Panc1 (cell line): ENCODE measurements at regions not wholly inside any gene's neighbourhood (a gene's known extent, or its start where the extent isn't known, plus 50 kb on each side); places are given as distances from the start of the nearest gene placed in this dataset.

Experiments used
- ATAC-seq: fragments of 200-7000 bp; cut with Tn5 transposase; 2 replicates; pipeline ENCODE4 v1.9.1; 2020; ENCODE audit warnings: mild to moderate bottlenecking, moderate library complexity
- BruUV-seq: library from RNA; stranded (reverse); fragments of 400-500 nt; replicated peaks from 2 replicates; lab custom pipeline; 2021; lab: Mats Ljungman, UMichigan
- CTCF ChIA-PET: fragments of 300-600 bp; sonication (Branson Sonifier 250); formaldehyde crosslinking; loops from one replicate; lab custom pipeline; 2022; ENCODE audit warnings: antibody characterized with exemption; lab: Charles Lee
- POLR2A ChIA-PET: fragments of 300-600 bp; sonication (Branson Sonifier 250); formaldehyde crosslinking; loops from one replicate; lab custom pipeline; 2022; ENCODE audit warnings: antibody characterized with exemption; lab: Charles Lee
- DNase-seq: peaks from one replicate; pipeline ENCODE4 v3.0.0-alpha.2; 2010; ENCODE audit warnings: low read depth, low spot score
- H3K27ac ChIP-seq: 2 replicates; pipeline ENCODE4 v1.5.1; 2011; ENCODE audit warnings: mild to moderate bottlenecking, low read length, inconsistent platforms
- H3K27me3 ChIP-seq: fragments of 200-500 bp; sonication (Bioruptor generic); 2 replicates; pipeline ENCODE4 v1.6.0; 2014; ENCODE audit warnings: low read length, inconsistent platforms; ENCODE audit not compliant: control insufficient read depth, insufficient read depth
- H3K36me3 ChIP-seq: fragments of 200-500 bp; sonication (Bioruptor generic); 2 replicates; pipeline ENCODE4 v1.5.1; 2014; ENCODE audit warnings: inconsistent platforms, mild to moderate bottlenecking, low read length, moderate library complexity; ENCODE audit not compliant: control insufficient read depth, insufficient read depth
- H3K4me1 ChIP-seq: 2 replicates; pipeline ENCODE4 v1.5.1; 2011; ENCODE audit warnings: inconsistent platforms, mild to moderate bottlenecking, low read length, moderate library complexity; ENCODE audit not compliant: control insufficient read depth, insufficient read depth
- H3K4me3 ChIP-seq, 2 experiments: 2 replicates each; pipeline ENCODE4 v1.5.1; 2011 to 2012; ENCODE audit warnings: low read depth in 2 of 2, low read length in 2 of 2, mild to moderate bottlenecking in 2 of 2, inconsistent platforms in 1 of 2, moderate library complexity in 1 of 2
- H3K9me3 ChIP-seq: fragments of 200-500 bp; sonication (Bioruptor generic); 2 replicates; pipeline ENCODE4 v1.5.1; 2014; ENCODE audit warnings: low read depth, mild to moderate bottlenecking, inconsistent platforms, low read length, moderate library complexity; ENCODE audit not compliant: control insufficient read depth, insufficient read depth
- POLR2AphosphoS5 ChIP-seq: IDR thresholded peaks from 2 replicates; pipeline ENCODE4 v1.6.1; 2012; ENCODE audit warnings: mild to moderate bottlenecking, low read depth, low read length, moderate library complexity
- SIN3A ChIP-seq: IDR thresholded peaks from 2 replicates; pipeline ENCODE4 v1.6.1; 2012; ENCODE audit warnings: low read depth, mild to moderate bottlenecking, low read length, moderate library complexity, borderline replicate concordance; ENCODE audit not compliant: insufficient read depth
- TCF7L2 ChIP-seq: IDR thresholded peaks from 2 replicates; pipeline ENCODE4 v1.6.1; 2011; ENCODE audit warnings: mild to moderate bottlenecking, low read depth, low read length, inconsistent platforms
- in situ Hi-C: cut with HindIII; loops from 2 replicates; pipeline ENCODE4 v1.10.0; 2016; ENCODE audit warnings: low sequenced_read_pairs, low pct_unique_long_range_greater_than_20kb
- intact Hi-C: fragments of 100-400 bp; cut with micrococcal nuclease; formaldehyde crosslinking; loops from one replicate; pipeline ENCODE4 v1.10.0; 2022; ENCODE audit not compliant: unreplicated experiment
- TF ChIP-seq, protein P1 (sequence below), 2 experiments: IDR thresholded peaks; 2 replicates each; pipeline ENCODE4 v1.6.1; 2011 to 2012; ENCODE audit warnings: low read depth in 2 of 2, control low read depth in 1 of 2, low read length in 1 of 2, mild to moderate bottlenecking in 1 of 2, moderate library complexity in 1 of 2; ENCODE audit not compliant: insufficient read depth in 1 of 2
- TF ChIP-seq, protein P2 (sequence below): fragments of 450-650 bp; IDR thresholded peaks from 2 replicates; pipeline ENCODE4 v1.5.1; 2017; ENCODE audit warnings: mild to moderate bottlenecking

DNA sequence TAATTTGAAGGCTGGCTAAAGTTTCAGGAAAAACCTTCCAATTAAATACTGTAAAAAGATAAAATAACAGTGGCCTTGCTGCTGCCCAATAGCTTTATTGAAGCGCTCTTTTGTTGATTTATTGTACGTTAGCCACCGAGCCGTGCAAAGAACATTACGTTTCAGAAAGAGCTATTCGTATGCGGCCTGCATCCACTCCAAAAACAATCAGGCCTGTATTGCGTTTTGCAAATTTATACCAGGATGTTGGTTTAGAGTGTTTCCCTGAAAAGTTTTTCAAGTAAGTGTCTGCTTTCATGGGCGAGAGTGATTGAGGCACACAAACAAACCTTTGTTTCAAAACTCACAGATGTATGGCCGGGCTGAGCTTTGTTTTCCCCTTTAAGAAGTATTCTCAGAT lies 257.2 kb upstream of the SALL3 start:
- intact Hi-C loops: no loop called here
- Histone ChIP-seq H3K36me3 (no peaks in the 10 kb centered on the region), H3K4me1 (no peaks in the 10 kb centered on the region), H3K4me3 (no peak overlapping the region), H3K9me3 (no peaks in the 10 kb centered on the region), H3K27ac (no peak overlapping the region), H3K27me3 (peaks cover 35% of the 10 kb centered on the region)
- CTCF ChIA-PET: no interaction called here
- TF ChIP-seq, protein P1, sequence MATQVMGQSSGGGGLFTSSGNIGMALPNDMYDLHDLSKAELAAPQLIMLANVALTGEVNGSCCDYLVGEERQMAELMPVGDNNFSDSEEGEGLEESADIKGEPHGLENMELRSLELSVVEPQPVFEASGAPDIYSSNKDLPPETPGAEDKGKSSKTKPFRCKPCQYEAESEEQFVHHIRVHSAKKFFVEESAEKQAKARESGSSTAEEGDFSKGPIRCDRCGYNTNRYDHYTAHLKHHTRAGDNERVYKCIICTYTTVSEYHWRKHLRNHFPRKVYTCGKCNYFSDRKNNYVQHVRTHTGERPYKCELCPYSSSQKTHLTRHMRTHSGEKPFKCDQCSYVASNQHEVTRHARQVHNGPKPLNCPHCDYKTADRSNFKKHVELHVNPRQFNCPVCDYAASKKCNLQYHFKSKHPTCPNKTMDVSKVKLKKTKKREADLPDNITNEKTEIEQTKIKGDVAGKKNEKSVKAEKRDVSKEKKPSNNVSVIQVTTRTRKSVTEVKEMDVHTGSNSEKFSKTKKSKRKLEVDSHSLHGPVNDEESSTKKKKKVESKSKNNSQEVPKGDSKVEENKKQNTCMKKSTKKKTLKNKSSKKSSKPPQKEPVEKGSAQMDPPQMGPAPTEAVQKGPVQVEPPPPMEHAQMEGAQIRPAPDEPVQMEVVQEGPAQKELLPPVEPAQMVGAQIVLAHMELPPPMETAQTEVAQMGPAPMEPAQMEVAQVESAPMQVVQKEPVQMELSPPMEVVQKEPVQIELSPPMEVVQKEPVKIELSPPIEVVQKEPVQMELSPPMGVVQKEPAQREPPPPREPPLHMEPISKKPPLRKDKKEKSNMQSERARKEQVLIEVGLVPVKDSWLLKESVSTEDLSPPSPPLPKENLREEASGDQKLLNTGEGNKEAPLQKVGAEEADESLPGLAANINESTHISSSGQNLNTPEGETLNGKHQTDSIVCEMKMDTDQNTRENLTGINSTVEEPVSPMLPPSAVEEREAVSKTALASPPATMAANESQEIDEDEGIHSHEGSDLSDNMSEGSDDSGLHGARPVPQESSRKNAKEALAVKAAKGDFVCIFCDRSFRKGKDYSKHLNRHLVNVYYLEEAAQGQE (IDR thresholded peaks at IDR 0.05; ENCODE audit: insufficient read depth in 1 of 2, low read depth in 2 of 2, low read length in 1 of 2): no peak
- TF ChIP-seq TCF7L2: no peak
- no peak for DNase-seq
- POLR2A ChIA-PET: no interaction called here
- in situ Hi-C loops: no loop called here
- no peak for ATAC-seq
- BruUV-seq: no TSS peak

DNA sequence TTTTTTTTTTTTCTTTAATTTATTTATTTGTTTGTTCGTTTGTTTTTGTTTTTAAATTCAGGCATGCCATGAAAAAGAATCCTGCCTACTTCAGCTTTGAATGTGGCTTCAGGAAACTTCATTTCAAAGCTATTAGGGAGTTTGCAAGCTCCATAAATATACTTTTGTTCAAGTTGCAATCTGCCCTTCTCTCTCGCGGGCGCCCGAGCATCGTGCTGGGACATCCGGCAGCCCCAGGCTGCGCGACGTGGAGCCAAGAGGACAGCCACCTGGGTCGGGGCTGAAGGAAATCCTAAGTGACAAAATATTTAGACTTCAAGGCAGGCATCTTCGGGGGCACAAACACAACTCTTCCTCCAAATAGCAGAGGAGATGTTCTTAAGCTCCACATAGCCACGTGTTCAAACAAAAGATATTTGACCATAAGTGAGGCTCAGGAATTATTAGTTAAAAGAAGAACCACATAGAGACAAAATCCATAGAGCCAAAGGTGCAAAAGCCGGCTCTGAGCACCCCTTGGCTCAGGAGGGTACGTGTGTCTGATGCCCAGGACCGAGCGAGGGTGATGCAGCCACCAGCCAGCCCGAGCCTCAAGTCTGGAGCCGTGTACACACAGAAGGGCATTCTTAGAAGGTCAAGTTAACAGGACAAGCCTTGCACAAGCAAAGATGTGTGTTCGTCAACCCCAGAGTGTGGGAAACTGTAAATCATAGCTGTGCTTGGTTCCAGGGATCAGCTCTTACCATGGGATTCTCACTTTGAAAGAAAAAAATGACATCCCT lies 256.5 kb upstream of the SALL3 start:
- CTCF ChIA-PET: no interaction called here
- BruUV-seq: no TSS peak
- Histone ChIP-seq H3K9me3 (no peaks in the 10 kb centered on the region), H3K36me3 (no peaks in the 10 kb centered on the region), H3K4me3 (no peak overlapping the region), H3K27ac (no peak overlapping the region), H3K4me1 (no peaks in the 10 kb centered on the region), H3K27me3 (peaks cover 37% of the 10 kb centered on the region)
- in situ Hi-C loops (no loop called here), intact Hi-C loops (no loop called here)
- TF ChIP-seq POLR2AphosphoS5 (no peak), SIN3A (no peak), TCF7L2 (no peak)
- TF ChIP-seq, protein P2, sequence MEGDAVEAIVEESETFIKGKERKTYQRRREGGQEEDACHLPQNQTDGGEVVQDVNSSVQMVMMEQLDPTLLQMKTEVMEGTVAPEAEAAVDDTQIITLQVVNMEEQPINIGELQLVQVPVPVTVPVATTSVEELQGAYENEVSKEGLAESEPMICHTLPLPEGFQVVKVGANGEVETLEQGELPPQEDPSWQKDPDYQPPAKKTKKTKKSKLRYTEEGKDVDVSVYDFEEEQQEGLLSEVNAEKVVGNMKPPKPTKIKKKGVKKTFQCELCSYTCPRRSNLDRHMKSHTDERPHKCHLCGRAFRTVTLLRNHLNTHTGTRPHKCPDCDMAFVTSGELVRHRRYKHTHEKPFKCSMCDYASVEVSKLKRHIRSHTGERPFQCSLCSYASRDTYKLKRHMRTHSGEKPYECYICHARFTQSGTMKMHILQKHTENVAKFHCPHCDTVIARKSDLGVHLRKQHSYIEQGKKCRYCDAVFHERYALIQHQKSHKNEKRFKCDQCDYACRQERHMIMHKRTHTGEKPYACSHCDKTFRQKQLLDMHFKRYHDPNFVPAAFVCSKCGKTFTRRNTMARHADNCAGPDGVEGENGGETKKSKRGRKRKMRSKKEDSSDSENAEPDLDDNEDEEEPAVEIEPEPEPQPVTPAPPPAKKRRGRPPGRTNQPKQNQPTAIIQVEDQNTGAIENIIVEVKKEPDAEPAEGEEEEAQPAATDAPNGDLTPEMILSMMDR: no peak
- TF ChIP-seq, protein P1 (IDR thresholded peaks at IDR 0.05; ENCODE audit: insufficient read depth in 1 of 2, low read depth in 2 of 2, low read length in 1 of 2): no peak
- DNase-seq (no peak), ATAC-seq (no peak)
- POLR2A ChIA-PET: interaction anchor here (0.5 to 0.7 kb wide), 2 partner anchors 72 to 446 kb away, joined by 3 to 4 read pairs; no protein-coding TSS in a partner anchor
